K562 (cell line): ENCODE measurements at regions not wholly inside any gene's neighbourhood (a gene's known extent, or its start where the extent isn't known, plus 50 kb on each side); places are given as distances from the start of the nearest gene placed in this dataset.

Experiments
- ATAC-seq: fragments of 200-7000 bp; cut with Tn5 transposase; 3 replicates; pipeline ENCODE4 v1.9.1; 2020; ENCODE audit warnings: moderate library complexity
- BruUV-seq: library from RNA; stranded (reverse); fragments of 400-500 nt; replicated peaks from 2 replicates; lab custom pipeline; 2021; lab: Mats Ljungman, UMichigan
- CTCF ChIA-PET: fragments of 300-600 bp; formaldehyde crosslinking; extraction: SDS; loops from one replicate; lab custom pipeline; 2021; ENCODE audit warnings: low intra/inter-chr PET ratio; lab: Yijun Ruan, JAX
- POLR2A ChIA-PET: fragments of 300-600, 350-650 bp; sonication (Branson Sonifier 250); formaldehyde crosslinking; extraction: SDS; loops from one replicate; lab custom pipeline; 2021; ENCODE audit warnings: antibody characterized with exemption, inconsistent platforms; lab: Yijun Ruan, JAX
- DNase-seq, 4 experiments: peaks; one replicate each; pipeline versions ENCODE4 v3.0.0 to v3.0.0-alpha.2; 2011 to 2018; ENCODE audit warnings: low spot score in 3 of 4, mixed read lengths in 3 of 4; ENCODE audit errors: extremely low read depth in 1 of 4
- FAIRE-seq: peaks from 2 replicates; lab custom pipeline; 2011; peaks lifted over from hg19 to GRCh38; lab: Jason Lieb, UNC
- H2AFZ ChIP-seq: 2 replicates; pipeline ENCODE4 v1.6.0; 2011; ENCODE audit warnings: low read depth, low read length, control low read depth, inconsistent platforms
- H3K27ac ChIP-seq: fragments of 200-600 bp; 3 replicates; pipeline ENCODE4 v1.8.0; 2011; ENCODE audit warnings: low read depth, mild to moderate bottlenecking, control low read depth, inconsistent platforms, low read length, moderate library complexity, mixed read lengths; ENCODE audit errors: extremely low read depth
- H3K27me3 ChIP-seq, 2 experiments: fragments of 300-600 bp in 1 of 2; 2 replicates in 1 of 2; 3 replicates in 1 of 2; pipeline versions ENCODE4 v1.6.0 to v1.8.0; 2011; ENCODE audit warnings: inconsistent platforms in 2 of 2, low read length in 2 of 2, mild to moderate bottlenecking in 1 of 2, mixed read lengths in 1 of 2, moderate library complexity in 1 of 2; ENCODE audit not compliant: control insufficient read depth in 2 of 2, insufficient read depth in 2 of 2
- H3K36me3 ChIP-seq: fragments of 300-600 bp; 3 replicates; pipeline ENCODE4 v1.8.0; 2011; ENCODE audit warnings: mild to moderate bottlenecking, low read length, inconsistent platforms; ENCODE audit not compliant: control insufficient read depth, insufficient read depth
- H3K4me1 ChIP-seq, 2 experiments: fragments of 200-600 bp in 1 of 2; replicated peaks in 1 of 2; 2 replicates in 1 of 2; 3 replicates in 1 of 2; pipeline versions ENCODE4 v1.5.1 to v1.8.0; 2011; ENCODE audit warnings: inconsistent platforms in 2 of 2, low read length in 2 of 2, mild to moderate bottlenecking in 1 of 2, mixed read lengths in 1 of 2, moderate library complexity in 1 of 2; ENCODE audit not compliant: control insufficient read depth in 2 of 2, insufficient read depth in 2 of 2
- H3K4me2 ChIP-seq: 2 replicates; pipeline ENCODE4 v1.6.1; 2011; ENCODE audit warnings: low read length, control low read depth, inconsistent platforms, mixed read lengths; ENCODE audit not compliant: insufficient read depth
- H3K4me3 ChIP-seq: fragments of 200-600 bp; sonication (generic), shearing (Covaris generic); 2 replicates; pipeline ENCODE4 v1.5.1; 2016; ENCODE audit warnings: control low read depth, inconsistent platforms
- H3K79me2 ChIP-seq: fragments of 200-600 bp; 3 replicates; pipeline ENCODE4 v1.8.0; 2011; ENCODE audit warnings: low read length, inconsistent platforms; ENCODE audit not compliant: control insufficient read depth, insufficient read depth
- H3K9ac ChIP-seq, 2 experiments: 2 replicates each; pipeline versions ENCODE4 v1.6.0 to v1.6.1; 2011; ENCODE audit warnings: low read depth in 2 of 2, low read length in 2 of 2, control low read depth in 1 of 2, inconsistent platforms in 1 of 2, mild to moderate bottlenecking in 1 of 2, mixed read lengths in 1 of 2; ENCODE audit not compliant: insufficient read depth in 1 of 2
- H3K9me1 ChIP-seq: one replicate; pipeline ENCODE4 v1.6.0; 2011; ENCODE audit warnings: inconsistent platforms, mild to moderate bottlenecking, low read length, moderate library complexity; ENCODE audit not compliant: control insufficient read depth, insufficient read depth
- H3K9me3 ChIP-seq: replicated peaks from 2 replicates; pipeline ENCODE4 v1.5.1; 2011; ENCODE audit warnings: low read depth, low read length, inconsistent platforms; ENCODE audit not compliant: control insufficient read depth, insufficient read depth
- H4K20me1 ChIP-seq: replicated peaks from 2 replicates; pipeline ENCODE4 v1.6.1; 2011; ENCODE audit warnings: low read length, inconsistent platforms, mixed read lengths; ENCODE audit not compliant: control insufficient read depth, insufficient read depth
- CAMTA2 ChIP-seq: fragments of 250-450 bp; sonication (Bioruptor Pico); conservative IDR thresholded peaks from 2 replicates; pipeline ENCODE4 v1.5.1; 2022
- E2F1 ChIP-seq: sonication (generic); formaldehyde crosslinking; IDR thresholded peaks from 2 replicates; pipeline ENCODE4 v1.8.1; 2023; ENCODE audit warnings: mild to moderate bottlenecking, missing genetic modification reagents, moderate library complexity
- E2F6 ChIP-seq, 2 experiments: IDR thresholded peaks; 2 replicates each; pipeline ENCODE4 v1.6.1; 2011; ENCODE audit warnings: borderline replicate concordance in 1 of 2, control low read depth in 1 of 2, low read depth in 1 of 2, low read length in 1 of 2, mild to moderate bottlenecking in 1 of 2, mixed read lengths in 1 of 2, moderate library complexity in 1 of 2; ENCODE audit not compliant: insufficient read depth in 1 of 2, insufficient read length in 1 of 2, poor library complexity in 1 of 2, severe bottlenecking in 1 of 2; ENCODE audit errors: extremely low read depth in 1 of 2
- GATA2 ChIP-seq: sonication (generic); formaldehyde crosslinking; IDR thresholded peaks from 2 replicates; pipeline ENCODE4 v1.4.0; 2020; ENCODE audit warnings: mild to moderate bottlenecking, missing genetic modification reagents
- GATAD2A ChIP-seq: fragments of 450-650 bp; IDR thresholded peaks from 2 replicates; pipeline ENCODE4 v1.6.1; 2017
- GTF2E2 ChIP-seq: fragments of 200-800 bp; sonication (Bioruptor generic); IDR thresholded peaks from 2 replicates; pipeline ENCODE4 v1.6.1; 2016; ENCODE audit warnings: missing genetic modification characterization, missing compliant biosample characterization
- HLTF ChIP-seq: fragments of 450-650 bp; IDR thresholded peaks from 2 replicates; pipeline ENCODE4 v1.6.1; 2016
- HMG20A ChIP-seq: fragments of 450-650 bp; formaldehyde crosslinking; conservative IDR thresholded peaks from 2 replicates; pipeline ENCODE4 v1.4.0; 2020; ENCODE audit warnings: mild to moderate bottlenecking, mixed read lengths
- ILF3 ChIP-seq: fragments of 450-650 bp; IDR thresholded peaks from 2 replicates; pipeline ENCODE4 v1.6.1; 2018; ENCODE audit warnings: antibody characterized with exemption, mild to moderate bottlenecking, moderate library complexity, borderline replicate concordance
- LCOR ChIP-seq: sonication (generic); formaldehyde crosslinking; IDR thresholded peaks from 2 replicates; pipeline ENCODE4 v1.8.0; 2022; ENCODE audit warnings: mild to moderate bottlenecking, missing genetic modification reagents
- MEIS2 ChIP-seq: fragments of 450-650 bp; IDR thresholded peaks from 2 replicates; pipeline ENCODE4 v1.6.1; 2014; ENCODE audit warnings: mild to moderate bottlenecking; ENCODE audit not compliant: partially characterized antibody
- RBM14 ChIP-seq: fragments of 200-400 bp; formaldehyde crosslinking; IDR thresholded peaks from 2 replicates; pipeline ENCODE4 v1.6.1; 2018; ENCODE audit warnings: low read depth, mild to moderate bottlenecking, low read length, moderate library complexity, borderline replicate concordance; ENCODE audit not compliant: insufficient read depth
- ZNF146 ChIP-seq: IDR thresholded peaks from one replicate; pipeline ENCODE4 v1.6.1; 2018; ENCODE audit warnings: missing compliant biosample characterization; ENCODE audit not compliant: unreplicated experiment
- ZNF263 ChIP-seq: sonication (generic); formaldehyde crosslinking; IDR thresholded peaks from 2 replicates; pipeline ENCODE4 v1.8.0; 2022; ENCODE audit warnings: mild to moderate bottlenecking, missing genetic modification reagents, borderline replicate concordance
- ZNF274 ChIP-seq: IDR thresholded peaks from 2 replicates; pipeline ENCODE4 v1.6.1; 2011; ENCODE audit warnings: low read depth, mild to moderate bottlenecking, low read length, moderate library complexity, borderline replicate concordance
- WGBS: fragments of 100-300 bp; shearing (Covaris generic); methylation state at CpG from one replicate; pipeline ENCODE4 v1.1.6; 2016; ENCODE audit warnings: low coverage, mixed read lengths; ENCODE audit not compliant: insufficient coverage; ENCODE audit errors: missing lambda C conversion rate; 5-methylcytosine and 5-hydroxymethylcytosine counted together
- in situ Hi-C: fragments of 300-500 bp; cut with MboI; formaldehyde crosslinking; loops from 4 replicates; pipeline ENCODE4 v1.15.0; 2018; ENCODE audit warnings: inconsistent platforms, mixed read lengths
- intact Hi-C: fragments of 100-400 bp; cut with micrococcal nuclease; formaldehyde crosslinking; loops from 2 replicates; pipeline ENCODE4 v1.14.2; 2022
- TF ChIP-seq, protein P1 (sequence below): fragments of 250-450 bp; sonication (Bioruptor Pico); IDR thresholded peaks from 2 replicates; pipeline ENCODE4 v1.4.0; 2020; ENCODE audit warnings: mild to moderate bottlenecking, moderate library complexity, borderline replicate concordance

DNA sequence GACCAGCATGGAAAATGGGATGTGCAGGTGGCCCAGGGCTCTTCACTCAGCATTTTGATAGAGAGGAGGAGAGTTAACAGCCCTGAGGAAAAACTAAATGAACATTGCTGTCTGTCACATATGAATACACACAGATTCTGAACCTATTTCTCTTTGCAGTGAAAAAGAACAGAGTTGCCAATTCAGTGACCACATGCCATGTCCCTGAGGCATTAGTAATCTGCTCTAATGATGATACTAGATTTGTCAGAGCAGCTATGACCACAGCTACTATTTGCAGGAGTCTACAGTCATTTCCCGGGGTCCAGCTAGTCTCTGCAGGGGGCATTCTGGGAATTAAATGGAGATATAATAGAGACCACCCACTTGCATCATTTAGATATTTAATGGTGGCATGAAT lies 267.6 kb downstream of the TMX3 start (continued):
- TF ChIP-seq E2F1 (no peak), ILF3 (no peak), MEIS2 (no peak), LCOR (CRISPR knock-in tag) (no peak), HLTF (no peak), ZNF263 (CRISPR knock-in tag) (no peak), GTF2E2 (tag) (no peak), RBM14 (no peak)

DNA sequence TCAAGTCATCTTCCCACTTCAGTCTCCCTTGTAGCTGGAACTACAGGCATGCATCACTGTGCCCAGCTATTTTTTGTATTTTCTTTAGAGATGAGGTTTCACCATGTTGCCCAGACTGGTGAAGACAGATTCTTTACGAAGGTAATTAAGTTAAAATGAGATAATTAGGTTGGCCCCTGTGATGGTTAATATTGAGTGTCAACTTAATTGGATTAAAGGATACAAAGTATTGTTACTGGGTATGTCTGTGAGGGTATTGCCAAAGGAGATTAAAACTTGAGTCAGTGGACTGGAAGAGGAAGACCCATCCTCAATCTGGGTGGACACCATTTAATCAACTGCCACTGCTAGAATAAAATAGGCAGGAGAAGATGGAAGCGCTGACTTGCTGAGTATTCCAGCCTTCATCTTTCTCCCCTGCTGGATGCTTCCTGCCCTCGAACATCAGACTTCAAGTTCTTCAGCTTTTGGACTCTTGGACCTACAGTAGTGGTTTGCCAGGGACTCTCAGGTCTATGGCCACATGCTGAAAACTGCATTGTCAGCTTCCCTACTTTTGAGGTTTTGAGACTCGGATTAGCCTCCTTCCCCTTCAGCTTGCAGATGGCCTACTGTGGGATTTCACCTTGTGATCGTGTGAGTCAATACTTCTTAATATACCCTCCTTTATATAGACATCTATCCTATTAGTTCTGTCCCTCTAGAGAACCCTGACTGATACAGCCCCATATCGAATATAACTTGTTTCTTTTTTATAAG lies 269.1 kb downstream of the TMX3 start:
- ChIA-PET POLR2A (no interaction called here), CTCF (no interaction called here)
- in situ Hi-C loops = no loop called here
- DNase-seq (no peak), ATAC-seq (no peak), FAIRE-seq (no peak)
- Histone ChIP-seq H2AFZ (no peak overlapping the region), H4K20me1 (no peaks in the 10 kb centered on the region), H3K79me2 (no peaks in the 10 kb centered on the region), H3K27me3 (no peaks in the 10 kb centered on the region), H3K9me3 (no peaks in the 10 kb centered on the region), H3K9ac (no peak overlapping the region), H3K4me1 (no peaks in the 10 kb centered on the region), H3K36me3 (no peaks in the 10 kb centered on the region), H3K9me1 (no peaks in the 10 kb centered on the region), H3K4me3 (no peak overlapping the region), H3K27ac (no peak overlapping the region), H3K4me2 (no peak overlapping the region)
- no TSS peak for BruUV-seq
- 0% methylated on average over 4 of the region's 6 CpGs for WGBS
- intact Hi-C loops = no loop called here
- TF ChIP-seq HMG20A (CRISPR knock-in tag) (no peak), CAMTA2 (CRISPR knock-in tag) (no peak), ZNF274 (no peak), GATA2 (CRISPR knock-in tag) (no peak), E2F6 (IDR thresholded peaks at IDR 0.05; ENCODE audit: borderline replicate concordance in 1 of 2, extremely low read depth in 1 of 2, insufficient read depth in 1 of 2, insufficient read length in 1 of 2, low read depth in 1 of 2, low read length in 1 of 2, poor library complexity in 1 of 2, severe bottlenecking in 1 of 2) (no peak), ZNF146 (CRISPR knock-in tag) (no peak), GATAD2A (no peak)
- TF ChIP-seq, protein P1, sequence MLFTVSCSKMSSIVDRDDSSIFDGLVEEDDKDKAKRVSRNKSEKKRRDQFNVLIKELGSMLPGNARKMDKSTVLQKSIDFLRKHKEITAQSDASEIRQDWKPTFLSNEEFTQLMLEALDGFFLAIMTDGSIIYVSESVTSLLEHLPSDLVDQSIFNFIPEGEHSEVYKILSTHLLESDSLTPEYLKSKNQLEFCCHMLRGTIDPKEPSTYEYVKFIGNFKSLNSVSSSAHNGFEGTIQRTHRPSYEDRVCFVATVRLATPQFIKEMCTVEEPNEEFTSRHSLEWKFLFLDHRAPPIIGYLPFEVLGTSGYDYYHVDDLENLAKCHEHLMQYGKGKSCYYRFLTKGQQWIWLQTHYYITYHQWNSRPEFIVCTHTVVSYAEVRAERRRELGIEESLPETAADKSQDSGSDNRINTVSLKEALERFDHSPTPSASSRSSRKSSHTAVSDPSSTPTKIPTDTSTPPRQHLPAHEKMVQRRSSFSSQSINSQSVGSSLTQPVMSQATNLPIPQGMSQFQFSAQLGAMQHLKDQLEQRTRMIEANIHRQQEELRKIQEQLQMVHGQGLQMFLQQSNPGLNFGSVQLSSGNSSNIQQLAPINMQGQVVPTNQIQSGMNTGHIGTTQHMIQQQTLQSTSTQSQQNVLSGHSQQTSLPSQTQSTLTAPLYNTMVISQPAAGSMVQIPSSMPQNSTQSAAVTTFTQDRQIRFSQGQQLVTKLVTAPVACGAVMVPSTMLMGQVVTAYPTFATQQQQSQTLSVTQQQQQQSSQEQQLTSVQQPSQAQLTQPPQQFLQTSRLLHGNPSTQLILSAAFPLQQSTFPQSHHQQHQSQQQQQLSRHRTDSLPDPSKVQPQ (CRISPR knock-in tag) = no peak
